ENCODE measurements at regions not wholly inside any gene's neighbourhood (a gene's known extent, or its start where the extent isn't known, plus 50 kb on each side); places are given as distances from the start of the nearest gene placed in this dataset.

GRCh38 chr6:40247516-40248115 is 313.4 kb upstream of the MOCS1 start:
- WGBS, 2 donors, result 96 to 97% methylated on average over 3 of the region's 3 CpGs
- no peak overlapping the region for H3K9ac ChIP-seq (ENCODE audit: insufficient read depth in 1 of 2, low read length in 2 of 2)
- ATAC-seq (ENCODE audit: insufficient read depth, low FRiP score) (no peak), DNase-seq (no peak)
- H3K9me3 ChIP-seq (ENCODE audit: control insufficient read depth in 4 of 4, insufficient read depth in 3 of 4, low read length in 3 of 4), result no peaks in the 10 kb centered on the region
- H3K27ac ChIP-seq (ENCODE audit: low read depth in 1 of 2, low read length in 1 of 2), result no peak overlapping the region
- no peaks in the 10 kb centered on the region for H3K27me3 ChIP-seq (ENCODE audit: control insufficient read depth in 3 of 3, insufficient read depth in 3 of 3, low read length in 2 of 3)
- no peaks in the 10 kb centered on the region for H3K36me3 ChIP-seq (ENCODE audit: control insufficient read depth in 4 of 4, insufficient read depth in 4 of 4, low read length in 4 of 4)
- H3K4me3 ChIP-seq, result no peak overlapping the region
- no peaks in the 10 kb centered on the region for H3K4me1 ChIP-seq (ENCODE audit: control insufficient read depth in 5 of 5, insufficient read depth in 5 of 5, low read length in 5 of 5)
- TF ChIP-seq, protein P1, sequence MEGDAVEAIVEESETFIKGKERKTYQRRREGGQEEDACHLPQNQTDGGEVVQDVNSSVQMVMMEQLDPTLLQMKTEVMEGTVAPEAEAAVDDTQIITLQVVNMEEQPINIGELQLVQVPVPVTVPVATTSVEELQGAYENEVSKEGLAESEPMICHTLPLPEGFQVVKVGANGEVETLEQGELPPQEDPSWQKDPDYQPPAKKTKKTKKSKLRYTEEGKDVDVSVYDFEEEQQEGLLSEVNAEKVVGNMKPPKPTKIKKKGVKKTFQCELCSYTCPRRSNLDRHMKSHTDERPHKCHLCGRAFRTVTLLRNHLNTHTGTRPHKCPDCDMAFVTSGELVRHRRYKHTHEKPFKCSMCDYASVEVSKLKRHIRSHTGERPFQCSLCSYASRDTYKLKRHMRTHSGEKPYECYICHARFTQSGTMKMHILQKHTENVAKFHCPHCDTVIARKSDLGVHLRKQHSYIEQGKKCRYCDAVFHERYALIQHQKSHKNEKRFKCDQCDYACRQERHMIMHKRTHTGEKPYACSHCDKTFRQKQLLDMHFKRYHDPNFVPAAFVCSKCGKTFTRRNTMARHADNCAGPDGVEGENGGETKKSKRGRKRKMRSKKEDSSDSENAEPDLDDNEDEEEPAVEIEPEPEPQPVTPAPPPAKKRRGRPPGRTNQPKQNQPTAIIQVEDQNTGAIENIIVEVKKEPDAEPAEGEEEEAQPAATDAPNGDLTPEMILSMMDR (IDR thresholded peaks at IDR 0.05; ENCODE audit: control extremely low read depth, extremely low read depth), result no peak

GRCh38 chr6:40244699-40245098 is 310.4 kb upstream of the MOCS1 start:
- Histone ChIP-seq H3K36me3 (ENCODE audit: control insufficient read depth in 4 of 4, insufficient read depth in 4 of 4, low read length in 4 of 4) (no peaks in the 10 kb centered on the region), H3K9ac (ENCODE audit: insufficient read depth in 1 of 2, low read length in 2 of 2) (no peak overlapping the region), H3K4me3 (no peak overlapping the region), H3K27ac (ENCODE audit: low read depth in 1 of 2, low read length in 1 of 2) (no peak overlapping the region), H3K9me3 (ENCODE audit: control insufficient read depth in 4 of 4, insufficient read depth in 3 of 4, low read length in 3 of 4) (no peaks in the 10 kb centered on the region), H3K4me1 (ENCODE audit: control insufficient read depth in 5 of 5, insufficient read depth in 5 of 5, low read length in 5 of 5) (no peaks in the 10 kb centered on the region), H3K27me3 (ENCODE audit: control insufficient read depth in 3 of 3, insufficient read depth in 3 of 3, low read length in 2 of 3) (no peaks in the 10 kb centered on the region)
- TF ChIP-seq, protein P1 (IDR thresholded peaks at IDR 0.05; ENCODE audit: control extremely low read depth, extremely low read depth), result no peak
- 77 to 97% methylated on average over 1 of the region's 1 CpG for WGBS, 2 donors
- no peak for DNase-seq
- no peak for ATAC-seq (ENCODE audit: insufficient read depth, low FRiP score)

- H3K36me3 ChIP-seq (ENCODE audit: control insufficient read depth in 4 of 4, insufficient read depth in 4 of 4, low read length in 4 of 4), result no peaks in the 10 kb centered on the region
- peaks cover 0 to 3% (median 0%) of the 10 kb centered on the region in 3 donors for H3K27me3 ChIP-seq (ENCODE audit: control insufficient read depth in 3 of 3, insufficient read depth in 3 of 3, low read length in 2 of 3)
- DNase-seq (no peak), ATAC-seq (ENCODE audit: insufficient read depth, low FRiP score) (no peak)
- 90 to 93% methylated on average over 2 of the region's 2 CpGs for WGBS, 2 donors
- H3K9me3 ChIP-seq (ENCODE audit: control insufficient read depth in 4 of 4, insufficient read depth in 3 of 4, low read length in 3 of 4), result peaks cover 0 to 6% (median 3%) of the 10 kb centered on the region in 4 donors
- H3K4me1 ChIP-seq (ENCODE audit: control insufficient read depth in 5 of 5, insufficient read depth in 5 of 5, low read length in 5 of 5), result no peaks in the 10 kb centered on the region
- H3K27ac ChIP-seq (ENCODE audit: low read depth in 1 of 2, low read length in 1 of 2), result no peak overlapping the region
- H3K4me3 ChIP-seq, result no peak overlapping the region
- TF ChIP-seq, protein P1 (IDR thresholded peaks at IDR 0.05; ENCODE audit: control extremely low read depth, extremely low read depth), result no peak
- H3K9ac ChIP-seq (ENCODE audit: insufficient read depth in 1 of 2, low read length in 2 of 2), result no peak overlapping the region
These were observed 298.4 kb upstream of the MOCS1 start for GRCh38 chr6:40232698-40233097.

- TF ChIP-seq, protein P1 (IDR thresholded peaks at IDR 0.05; ENCODE audit: control extremely low read depth, extremely low read depth), result no peak
- Histone ChIP-seq H3K36me3 (ENCODE audit: control insufficient read depth in 4 of 4, insufficient read depth in 4 of 4, low read length in 4 of 4) (no peaks in the 10 kb centered on the region), H3K4me3 (no peak overlapping the region), H3K9me3 (ENCODE audit: control insufficient read depth in 4 of 4, insufficient read depth in 3 of 4, low read length in 3 of 4) (peaks cover 0 to 6% (median 0%) of the 10 kb centered on the region in 4 donors), H3K27ac (ENCODE audit: low read depth in 1 of 2, low read length in 1 of 2) (no peak overlapping the region), H3K27me3 (ENCODE audit: control insufficient read depth in 3 of 3, insufficient read depth in 3 of 3, low read length in 2 of 3) (peaks cover 0 to 3% (median 0%) of the 10 kb centered on the region in 3 donors), H3K9ac (ENCODE audit: insufficient read depth in 1 of 2, low read length in 2 of 2) (no peak overlapping the region), H3K4me1 (ENCODE audit: control insufficient read depth in 5 of 5, insufficient read depth in 5 of 5, low read length in 5 of 5) (no peaks in the 10 kb centered on the region)
- 77 to 86% methylated on average over 8 of the region's 8 CpGs for WGBS, 2 donors
- ATAC-seq (ENCODE audit: insufficient read depth, low FRiP score), result no peak
- DNase-seq, result no peak
These were observed 293.5 kb upstream of the MOCS1 start for GRCh38 chr6:40227735-40228134.
